CD14-positive monocyte (primary cell): ENCODE measurements at regions not wholly inside any gene's neighbourhood (a gene's known extent, or its start where the extent isn't known, plus 50 kb on each side); places are given as distances from the start of the nearest gene placed in this dataset.

Experiments
- DNase-seq, 3 donors: peaks; one replicate each; pipeline ENCODE4 v3.0.0-alpha.2; 2011 to 2022
- H2AFZ ChIP-seq: 2 replicates; pipeline ENCODE4 v1.6.0; 2012; ENCODE audit warnings: mild to moderate bottlenecking, low read depth, low read length, inconsistent platforms; ENCODE audit not compliant: insufficient read depth, poor library complexity, severe bottlenecking
- H3K27ac ChIP-seq, 2 donors: 1 replicate in 1 of 2; 2 replicates in 1 of 2; pipeline ENCODE4 v1.5.1; 2012 to 2013; ENCODE audit warnings: low read length in 2 of 2, control low read depth in 1 of 2, inconsistent platforms in 1 of 2, low read depth in 1 of 2, mild to moderate bottlenecking in 1 of 2
- H3K27me3 ChIP-seq, 2 donors: one replicate each; pipeline versions ENCODE4 v1.6.0 to v1.6.1; 2011 to 2013; ENCODE audit warnings: low read length in 2 of 2; ENCODE audit not compliant: control insufficient read depth in 2 of 2, insufficient read depth in 2 of 2
- H3K36me3 ChIP-seq, 2 donors: replicated peaks in 1 of 2; 1 replicate in 1 of 2; 2 replicates in 1 of 2; pipeline versions ENCODE4 v1.5.1 to v1.6.1; 2012 to 2013; ENCODE audit warnings: low read length in 2 of 2, control low read depth in 1 of 2, inconsistent platforms in 1 of 2, mild to moderate bottlenecking in 1 of 2; ENCODE audit not compliant: insufficient read depth in 2 of 2, control insufficient read depth in 1 of 2
- H3K4me1 ChIP-seq, 2 donors: 1 replicate in 1 of 2; 2 replicates in 1 of 2; pipeline versions ENCODE4 v1.5.1 to v1.6.1; 2012 to 2013; ENCODE audit warnings: low read length in 2 of 2, control low read depth in 1 of 2, inconsistent platforms in 1 of 2, mild to moderate bottlenecking in 1 of 2, moderate library complexity in 1 of 2; ENCODE audit not compliant: insufficient read depth in 2 of 2, control insufficient read depth in 1 of 2
- H3K4me2 ChIP-seq: replicated peaks from 2 replicates; pipeline ENCODE3; 2012; ENCODE audit warnings: low read length, moderate library complexity, mild to moderate bottlenecking; ENCODE audit not compliant: poor library complexity, severe bottlenecking; ENCODE audit errors: extremely low read depth
- H3K4me3 ChIP-seq, 3 experiments: fragments of 200-600 bp in 1 of 3; sonication (generic) in 1 of 3; replicated peaks in 1 of 3; 1 replicate in 2 of 3; 2 replicates in 1 of 3; pipeline ENCODE4 v1.5.1; 2011 to 2013; ENCODE audit warnings: low read length in 3 of 3, mild to moderate bottlenecking in 3 of 3, control low read depth in 2 of 3, low read depth in 2 of 3, inconsistent platforms in 1 of 3, moderate library complexity in 1 of 3
- H3K79me2 ChIP-seq: 2 replicates; pipeline ENCODE4 v1.6.0; 2012; ENCODE audit warnings: mild to moderate bottlenecking, control low read depth, inconsistent platforms, low read length, moderate library complexity; ENCODE audit not compliant: insufficient read depth
- H3K9ac ChIP-seq: 2 replicates; pipeline ENCODE4 v1.6.0; 2017; ENCODE audit warnings: low read length, mild to moderate bottlenecking; ENCODE audit not compliant: insufficient read depth, poor library complexity, severe bottlenecking
- H3K9me3 ChIP-seq, 2 donors: replicated peaks in 1 of 2; 1 replicate in 1 of 2; 2 replicates in 1 of 2; pipeline versions ENCODE4 v1.5.1 to v1.6.1; 2012 to 2013; ENCODE audit warnings: low read length in 2 of 2, control low read depth in 1 of 2; ENCODE audit not compliant: control insufficient read depth in 1 of 2, insufficient read depth in 1 of 2
- H4K20me1 ChIP-seq: 2 replicates; pipeline ENCODE4 v1.6.0; 2012; ENCODE audit warnings: mild to moderate bottlenecking, low read length, control low read depth, moderate library complexity; ENCODE audit not compliant: insufficient read depth
- H3K27ac Mint-ChIP-seq, 7 donors: one replicate each; pipeline ENCODE4 v1.8.0; 2020; ENCODE audit warnings: mild to moderate bottlenecking in 7 of 7, mixed read lengths in 7 of 7, moderate library complexity in 6 of 7, inconsistent platforms in 2 of 7
- H3K27me3 Mint-ChIP-seq, 3 donors: one replicate each; pipeline ENCODE4 v1.8.0; 2021 to 2022; ENCODE audit warnings: low read depth in 3 of 3, mild to moderate bottlenecking in 3 of 3, mixed read lengths in 3 of 3, moderate library complexity in 3 of 3, inconsistent platforms in 1 of 3
- H3K36me3 Mint-ChIP-seq, 2 donors: one replicate each; pipeline ENCODE4 v1.8.0; 2020; ENCODE audit warnings: mixed read lengths in 2 of 2, inconsistent platforms in 1 of 2, mild to moderate bottlenecking in 1 of 2
- H3K4me1 Mint-ChIP-seq: one replicate; pipeline ENCODE4 v1.8.0; 2020; ENCODE audit warnings: mild to moderate bottlenecking, mixed read lengths
- H3K4me3 Mint-ChIP-seq, 2 donors: one replicate each; pipeline ENCODE4 v1.8.0; 2020; ENCODE audit warnings: mild to moderate bottlenecking in 2 of 2, mixed read lengths in 2 of 2, moderate library complexity in 1 of 2
- H3K9me3 Mint-ChIP-seq, 7 donors: one replicate each; pipeline ENCODE4 v1.8.0; 2020 to 2022; ENCODE audit warnings: mixed read lengths in 7 of 7, mild to moderate bottlenecking in 6 of 7, moderate library complexity in 6 of 7, inconsistent platforms in 2 of 7
- CTCF ChIP-seq: fragments of 200-600 bp; IDR thresholded peaks from one replicate; pipeline ENCODE4 v1.8.0; 2022; ENCODE audit warnings: antibody characterized with exemption, mild to moderate bottlenecking
- WGBS: methylation state at CpG from one replicate; pipeline ENCODE4 v1.1.5; 2013; ENCODE audit warnings: missing lambda C conversion rate; ENCODE audit not compliant: insufficient coverage; 5-methylcytosine and 5-hydroxymethylcytosine counted together
- intact Hi-C, 2 donors: fragments of 100-400 bp; cut with micrococcal nuclease; formaldehyde crosslinking; loops; one replicate each; pipeline versions ENCODE4 v1.15.0 to v1.15.1; 2023

GRCh38 chrX:6930307-6930849 is 217.1 kb upstream of the STS start:
- Mint-ChIP-seq H3K9me3 (peaks cover 2 to 33% (median 9%) of the 10 kb centered on the region in 7 donors), H3K4me1 (no peaks in the 10 kb centered on the region), H3K27ac (no peak overlapping the region), H3K4me3 (no peak overlapping the region), H3K27me3 (no peaks in the 10 kb centered on the region), H3K36me3 (no peaks in the 10 kb centered on the region)
- Histone ChIP-seq H3K27ac (no peak overlapping the region), H3K4me1 (no peaks in the 10 kb centered on the region), H3K27me3 (no peaks in the 10 kb centered on the region), H2AFZ (no peak overlapping the region), H3K79me2 (no peaks in the 10 kb centered on the region), H3K9me3 (peaks cover 11 to 25% of the 10 kb centered on the region in 2 donors), H4K20me1 (no peaks in the 10 kb centered on the region), H3K36me3 (no peaks in the 10 kb centered on the region), H3K9ac (no peak overlapping the region), H3K4me3 (no peak overlapping the region), H3K4me2 (no peak overlapping the region)
- intact Hi-C loops = no loop called here
- DNase-seq = no peak
- no peak for TF ChIP-seq CTCF
- WGBS = 33% methylated on average over 1 of the region's 4 CpGs

GRCh38 chrX:6924443-6925077 is 223.0 kb upstream of the STS start:
- no peak overlapping the region for H3K9ac ChIP-seq
- no peak overlapping the region for H3K27ac ChIP-seq
- H3K4me1 Mint-ChIP-seq = no peaks in the 10 kb centered on the region
- DNase-seq = no peak
- no peaks in the 10 kb centered on the region for H3K4me1 ChIP-seq
- no peak overlapping the region for H2AFZ ChIP-seq
- H3K79me2 ChIP-seq = no peaks in the 10 kb centered on the region
- H3K36me3 ChIP-seq = no peaks in the 10 kb centered on the region
- TF ChIP-seq CTCF = no peak
- no peak overlapping the region for H3K4me3 Mint-ChIP-seq
- H3K4me3 ChIP-seq = no peak overlapping the region
- H3K27me3 Mint-ChIP-seq = no peaks in the 10 kb centered on the region
- peaks cover 9 to 10% of the 10 kb centered on the region in 2 donors for H3K9me3 ChIP-seq
- H3K27ac Mint-ChIP-seq = no peak overlapping the region
- H4K20me1 ChIP-seq = no peaks in the 10 kb centered on the region
- H3K9me3 Mint-ChIP-seq = peaks cover 0 to 22% (median 7%) of the 10 kb centered on the region in 7 donors
- intact Hi-C loops = no loop called here
- WGBS = no CpG with 5 or more reads among the region's 8 CpGs
- no peaks in the 10 kb centered on the region for H3K27me3 ChIP-seq
- H3K36me3 Mint-ChIP-seq = no peaks in the 10 kb centered on the region
- H3K4me2 ChIP-seq = no peak overlapping the region
